Stimulated activated naive CD8-positive, alpha-beta T cell treated with anti-CD3 and anti-CD28 coated beads, Interleukin-15, Interleukin-2, amounts not matched to agents 100 ng/mL and 50 ng/mL, for 24 hours (primary cell): ENCODE measurements at regions not wholly inside any gene's neighbourhood (a gene's known extent, or its start where the extent isn't known, plus 50 kb on each side); places are given as distances from the start of the nearest gene placed in this dataset.

Experiments
- H3K27ac Mint-ChIP-seq: one replicate; pipeline ENCODE4 v1.8.0; 2021; ENCODE audit warnings: mild to moderate bottlenecking, mixed read lengths
- H3K27me3 Mint-ChIP-seq: one replicate; pipeline ENCODE4 v1.8.0; 2021; ENCODE audit warnings: mixed read lengths
- H3K36me3 Mint-ChIP-seq: one replicate; pipeline ENCODE4 v1.8.0; 2021; ENCODE audit warnings: low read depth, mixed read lengths
- H3K4me1 Mint-ChIP-seq: one replicate; pipeline ENCODE4 v1.8.0; 2021; ENCODE audit warnings: low read depth, mixed read lengths
- H3K4me3 Mint-ChIP-seq: one replicate; pipeline ENCODE4 v1.8.0; 2021; ENCODE audit warnings: mild to moderate bottlenecking, mixed read lengths
- H3K9me3 Mint-ChIP-seq: one replicate; pipeline ENCODE4 v1.8.0; 2021; ENCODE audit warnings: mixed read lengths

GRCh38 chr5:171667341-171668096 lies 118.1 kb upstream of the SMIM23 start:
- Mint-ChIP-seq H3K27me3 (peaks cover 4% of the 10 kb centered on the region), H3K4me3 (no peak overlapping the region), H3K4me1 (no peaks in the 10 kb centered on the region), H3K27ac (no peak overlapping the region), H3K36me3 (no peaks in the 10 kb centered on the region), H3K9me3 (no peaks in the 10 kb centered on the region)

- Mint-ChIP-seq H3K4me1 (no peaks in the 10 kb centered on the region), H3K27me3 (peaks cover 4% of the 10 kb centered on the region), H3K4me3 (no peak overlapping the region), H3K27ac (no peak overlapping the region), H3K36me3 (no peaks in the 10 kb centered on the region), H3K9me3 (no peaks in the 10 kb centered on the region)
These were observed 117.6 kb upstream of the SMIM23 start for GRCh38 chr5:171668097-171668412.

GRCh38 chr5:171669571-171669970 lies 116.0 kb upstream of the SMIM23 start:
- Mint-ChIP-seq H3K4me1 (no peaks in the 10 kb centered on the region), H3K9me3 (peaks cover 7% of the 10 kb centered on the region), H3K36me3 (no peaks in the 10 kb centered on the region), H3K4me3 (no peak overlapping the region), H3K27me3 (peaks cover 7% of the 10 kb centered on the region), H3K27ac (no peak overlapping the region)

- Mint-ChIP-seq H3K4me3 (no peak overlapping the region), H3K27me3 (peaks cover 15% of the 10 kb centered on the region), H3K36me3 (no peaks in the 10 kb centered on the region), H3K9me3 (peaks cover 7% of the 10 kb centered on the region), H3K27ac (no peak overlapping the region), H3K4me1 (peaks cover 5% of the 10 kb centered on the region)
These were observed 113.1 kb upstream of the SMIM23 start for GRCh38 chr5:171672556-171672955.

- no peak overlapping the region for H3K4me3 Mint-ChIP-seq
- H3K27ac Mint-ChIP-seq: no peak overlapping the region
- peaks cover 18% of the 10 kb centered on the region for H3K27me3 Mint-ChIP-seq
- peaks cover 7% of the 10 kb centered on the region for H3K9me3 Mint-ChIP-seq
- H3K4me1 Mint-ChIP-seq: peaks cover 5% of the 10 kb centered on the region
- H3K36me3 Mint-ChIP-seq: no peaks in the 10 kb centered on the region
These were observed 112.3 kb upstream of the SMIM23 start for GRCh38 chr5:171673328-171673727.

- Mint-ChIP-seq H3K27ac (no peak overlapping the region), H3K9me3 (peaks cover 7% of the 10 kb centered on the region), H3K36me3 (no peaks in the 10 kb centered on the region), H3K27me3 (peaks cover 18% of the 10 kb centered on the region), H3K4me3 (no peak overlapping the region), H3K4me1 (peaks cover 5% of the 10 kb centered on the region)
These were observed 111.8 kb upstream of the SMIM23 start for GRCh38 chr5:171673840-171674239.

GRCh38 chr5:171675511-171675910 lies 110.1 kb upstream of the SMIM23 start:
- Mint-ChIP-seq H3K27ac (no peak overlapping the region), H3K9me3 (peaks cover 7% of the 10 kb centered on the region), H3K4me1 (peaks cover 5% of the 10 kb centered on the region), H3K36me3 (no peaks in the 10 kb centered on the region), H3K27me3 (peaks cover 18% of the 10 kb centered on the region), H3K4me3 (no peak overlapping the region)

- peaks cover 24% of the 10 kb centered on the region for H3K27me3 Mint-ChIP-seq
- H3K9me3 Mint-ChIP-seq: peaks cover 7% of the 10 kb centered on the region
- H3K4me3 Mint-ChIP-seq: no peak overlapping the region
- H3K36me3 Mint-ChIP-seq: no peaks in the 10 kb centered on the region
- H3K27ac Mint-ChIP-seq: no peak overlapping the region
- peaks cover 5% of the 10 kb centered on the region for H3K4me1 Mint-ChIP-seq
These were observed 109.2 kb upstream of the SMIM23 start for GRCh38 chr5:171676286-171676944.

- Mint-ChIP-seq H3K4me3 (no peak overlapping the region), H3K36me3 (no peaks in the 10 kb centered on the region), H3K27me3 (peaks cover 40% of the 10 kb centered on the region), H3K9me3 (peaks cover 5% of the 10 kb centered on the region), H3K4me1 (peaks cover 5% of the 10 kb centered on the region), H3K27ac (no peak overlapping the region)
These were observed 107.0 kb upstream of the SMIM23 start for GRCh38 chr5:171678646-171679045.

- Mint-ChIP-seq H3K4me3 (no peak overlapping the region), H3K4me1 (no peaks in the 10 kb centered on the region), H3K27ac (no peak overlapping the region), H3K36me3 (no peaks in the 10 kb centered on the region), H3K9me3 (no peaks in the 10 kb centered on the region), H3K27me3 (peaks cover 32% of the 10 kb centered on the region)
These were observed 105.1 kb upstream of the SMIM23 start for GRCh38 chr5:171680485-171680884.

GRCh38 chr5:171681061-171681460 lies 104.6 kb upstream of the SMIM23 start:
- H3K27ac Mint-ChIP-seq: no peak overlapping the region
- H3K36me3 Mint-ChIP-seq: no peaks in the 10 kb centered on the region
- peaks cover 32% of the 10 kb centered on the region for H3K27me3 Mint-ChIP-seq
- H3K4me3 Mint-ChIP-seq: no peak overlapping the region
- no peaks in the 10 kb centered on the region for H3K4me1 Mint-ChIP-seq
- no peaks in the 10 kb centered on the region for H3K9me3 Mint-ChIP-seq

- no peak overlapping the region for H3K4me3 Mint-ChIP-seq
- no peaks in the 10 kb centered on the region for H3K36me3 Mint-ChIP-seq
- no peak overlapping the region for H3K27ac Mint-ChIP-seq
- H3K4me1 Mint-ChIP-seq: no peaks in the 10 kb centered on the region
- H3K9me3 Mint-ChIP-seq: no peaks in the 10 kb centered on the region
- peaks cover 28% of the 10 kb centered on the region for H3K27me3 Mint-ChIP-seq
These were observed 103.9 kb upstream of the SMIM23 start for GRCh38 chr5:171681677-171682076.

- Mint-ChIP-seq H3K36me3 (no peaks in the 10 kb centered on the region), H3K27me3 (peaks cover 23% of the 10 kb centered on the region), H3K9me3 (no peaks in the 10 kb centered on the region), H3K27ac (no peak overlapping the region), H3K4me3 (no peak overlapping the region), H3K4me1 (no peaks in the 10 kb centered on the region)
These were observed 102.8 kb upstream of the SMIM23 start for GRCh38 chr5:171682801-171683200.

- Mint-ChIP-seq H3K4me1 (no peaks in the 10 kb centered on the region), H3K36me3 (no peaks in the 10 kb centered on the region), H3K27me3 (peaks cover 22% of the 10 kb centered on the region), H3K9me3 (no peaks in the 10 kb centered on the region), H3K27ac (no peak overlapping the region), H3K4me3 (no peak overlapping the region)
These were observed 101.4 kb upstream of the SMIM23 start for GRCh38 chr5:171684169-171684568.

GRCh38 chr5:171688696-171689495 lies 96.7 kb upstream of the SMIM23 start:
- no peaks in the 10 kb centered on the region for H3K9me3 Mint-ChIP-seq
- H3K4me1 Mint-ChIP-seq: no peaks in the 10 kb centered on the region
- H3K27me3 Mint-ChIP-seq: no peaks in the 10 kb centered on the region
- H3K36me3 Mint-ChIP-seq: no peaks in the 10 kb centered on the region
- no peak overlapping the region for H3K4me3 Mint-ChIP-seq
- H3K27ac Mint-ChIP-seq: no peak overlapping the region
